ENCODE measurements at regions not wholly inside any gene's neighbourhood (a gene's known extent, or its start where the extent isn't known, plus 50 kb on each side); places are given as distances from the start of the nearest gene placed in this dataset.

- ATAC-seq (no peak), DNase-seq (ENCODE audit: low spot score) (no peak)
- intact Hi-C loops (cut with DNase I), result no loop called here
These were observed 702.3 kb downstream of the TRIML1 start for GRCh38 chr4:188841523-188841922.

DNA sequence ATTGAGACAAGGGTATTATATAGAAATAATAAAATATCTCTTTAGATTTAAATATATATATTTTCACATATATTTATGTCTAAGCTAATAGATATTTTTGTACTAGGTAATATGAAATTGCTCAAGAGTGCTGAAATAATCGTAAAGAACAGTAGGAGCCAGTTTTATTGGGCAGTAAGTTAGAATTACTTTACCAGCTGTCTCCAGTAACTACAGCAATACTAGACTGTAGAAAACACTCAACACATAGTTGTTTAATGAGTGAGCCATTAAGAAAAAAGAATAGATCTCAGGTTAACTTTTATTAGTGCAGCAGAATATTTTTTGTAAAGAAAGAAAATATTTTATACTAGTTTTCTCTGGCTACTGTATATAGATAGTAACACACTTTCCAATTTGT lies 715.2 kb downstream of the TRIML1 start:
- DNase-seq (ENCODE audit: low spot score) (no peak), ATAC-seq (no peak)
- intact Hi-C loops (cut with DNase I), result no loop called here

GRCh38 chr4:188858696-188859095 lies 719.5 kb downstream of the TRIML1 start:
- no peak for DNase-seq (ENCODE audit: low spot score)
- intact Hi-C loops (cut with DNase I), result no loop called here
- ATAC-seq, result no peak

DNA sequence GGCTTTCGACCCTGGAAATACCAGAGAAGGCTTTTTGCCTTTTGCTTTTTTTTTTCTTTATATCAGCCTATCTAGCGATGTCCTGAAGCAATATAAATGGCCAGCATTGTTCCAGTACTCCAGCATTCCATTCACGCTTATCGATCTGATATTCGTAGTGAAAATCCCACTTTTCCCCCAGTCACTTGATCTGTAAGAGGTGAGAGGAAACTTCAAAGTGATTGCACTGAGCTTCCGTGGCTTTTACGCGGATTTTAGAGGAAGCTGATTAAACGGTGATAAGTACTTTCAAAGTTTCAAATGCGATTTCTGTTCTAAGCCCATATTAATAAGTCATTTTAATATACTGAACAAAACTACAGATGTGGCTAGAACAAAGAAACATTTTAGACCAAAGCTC lies 725.5 kb downstream of the TRIML1 start:
- DNase-seq (ENCODE audit: low spot score), result no peak
- intact Hi-C loops (cut with DNase I), result loop anchor here (5.0 kb wide), 1 partner anchor 1477 kb away; no protein-coding TSS in a partner anchor

DNA sequence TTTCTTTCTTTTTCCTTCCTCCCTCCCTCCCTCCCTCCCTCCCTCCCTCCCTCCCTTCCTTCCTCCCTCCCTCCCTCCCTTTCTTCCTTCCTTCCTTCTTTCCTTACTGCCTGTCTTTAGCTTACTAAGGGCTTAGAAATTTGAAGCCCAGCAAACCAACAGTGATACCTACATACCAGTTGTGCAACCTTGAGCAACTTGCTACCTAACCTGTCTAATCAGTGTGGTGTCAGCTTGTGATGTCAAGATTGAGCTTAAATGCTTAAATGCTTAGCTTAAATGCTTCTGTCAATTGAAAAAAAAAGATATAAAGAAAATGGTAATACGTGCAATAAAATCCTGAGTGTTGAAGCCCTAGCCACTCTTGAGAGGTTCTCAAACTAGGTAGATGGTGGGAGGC lies 728.6 kb downstream of the TRIML1 start:
- no peak for DNase-seq (ENCODE audit: low spot score)
- no peak for ATAC-seq
- intact Hi-C loops (cut with DNase I), result loop anchor here (5.0 kb wide), 1 partner anchor 1480 kb away; no protein-coding TSS in a partner anchor

More for the DNA sequence above, 725.5 kb downstream of the TRIML1 start:
- no peak for ATAC-seq

DNA sequence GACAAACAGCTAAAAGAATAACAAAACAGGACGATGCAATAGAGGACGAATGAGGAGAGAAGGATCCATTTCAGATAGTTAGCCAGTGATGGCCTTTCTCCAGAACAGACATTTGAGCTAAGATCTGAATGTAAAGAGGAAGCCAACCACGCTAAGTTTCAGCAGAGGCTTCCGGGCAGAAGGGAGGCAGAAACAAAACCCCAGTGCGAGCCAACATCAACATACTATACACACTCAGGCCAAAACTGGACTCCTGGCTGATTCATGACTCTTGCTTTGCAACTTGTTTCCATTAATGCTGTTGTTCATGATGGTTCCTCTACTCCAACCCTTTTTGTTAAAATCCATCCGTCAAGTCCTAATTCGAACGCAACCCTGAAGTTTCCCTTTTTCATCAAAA lies 730.3 kb downstream of the TRIML1 start:
- DNase-seq (ENCODE audit: low spot score), result no peak
- intact Hi-C loops (cut with DNase I), result loop anchor here (5.0 kb wide), 1 partner anchor 1482 kb away; no protein-coding TSS in a partner anchor
- ATAC-seq, result no peak

DNA sequence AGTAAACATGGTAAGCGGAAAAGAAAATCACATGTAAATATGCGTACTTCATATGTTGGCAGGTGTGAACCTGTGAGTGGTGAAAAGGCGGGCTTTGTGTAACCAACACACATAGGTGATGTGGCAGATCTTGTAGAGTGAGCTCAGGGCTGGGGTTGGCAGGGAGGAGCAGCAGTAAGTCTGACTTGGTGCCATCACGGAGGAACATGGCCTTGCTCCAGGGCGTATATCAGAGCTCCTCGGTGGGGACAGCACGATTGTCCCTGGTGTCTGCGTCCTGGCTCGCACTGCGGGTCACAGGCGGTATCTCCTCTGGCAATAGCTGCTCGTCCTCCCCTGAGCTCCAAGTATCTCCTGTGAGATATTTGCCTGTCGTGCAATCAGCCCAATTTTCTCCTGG lies 733.6 kb downstream of the TRIML1 start:
- intact Hi-C loops (cut with DNase I), result no loop called here
- ATAC-seq (no peak), DNase-seq (ENCODE audit: low spot score) (no peak)

- DNase-seq (ENCODE audit: low spot score) (no peak), ATAC-seq (no peak)
- intact Hi-C loops (cut with DNase I), result no loop called here
These were observed 737.6 kb downstream of the TRIML1 start for GRCh38 chr4:188876881-188877280.

- ATAC-seq (no peak), DNase-seq (ENCODE audit: low spot score) (no peak)
- intact Hi-C loops (cut with DNase I), result no loop called here
These were observed 740.4 kb downstream of the TRIML1 start for GRCh38 chr4:188879598-188879997.

- DNase-seq (ENCODE audit: low spot score) (no peak), ATAC-seq (no peak)
These were observed 748.7 kb downstream of the TRIML1 start for GRCh38 chr4:188887905-188888304.

GRCh38 chr4:188892837-188893236 lies 753.6 kb downstream of the TRIML1 start:
- ATAC-seq (no peak), DNase-seq (ENCODE audit: low spot score) (no peak)
- intact Hi-C loops (cut with DNase I), result no loop called here

More at GRCh38 chr4:188887905-188888304, 748.7 kb downstream of the TRIML1 start:
- intact Hi-C loops (cut with DNase I), result no loop called here

GRCh38 chr4:188903986-188904385 lies 764.7 kb downstream of the TRIML1 start:
- DNase-seq (ENCODE audit: low spot score), result no peak
- intact Hi-C loops (cut with DNase I), result no loop called here

GRCh38 chr4:188904617-188905016 lies 765.4 kb downstream of the TRIML1 start:
- intact Hi-C loops (cut with DNase I), result no loop called here
- no peak for ATAC-seq
- no peak for DNase-seq (ENCODE audit: low spot score)

More at GRCh38 chr4:188903986-188904385, 764.7 kb downstream of the TRIML1 start:
- ATAC-seq, result no peak

GRCh38 chr4:188905248-188905647 lies 766.0 kb downstream of the TRIML1 start:
- intact Hi-C loops (cut with DNase I), result no loop called here
- ATAC-seq, result peak; percentile 22
- DNase-seq (ENCODE audit: low spot score), result no peak

- DNase-seq (ENCODE audit: low spot score), result no peak
- intact Hi-C loops (cut with DNase I), result no loop called here
- ATAC-seq, result peak; percentile 49
These were observed 772.0 kb downstream of the TRIML1 start for GRCh38 chr4:188911199-188911598.

DNA sequence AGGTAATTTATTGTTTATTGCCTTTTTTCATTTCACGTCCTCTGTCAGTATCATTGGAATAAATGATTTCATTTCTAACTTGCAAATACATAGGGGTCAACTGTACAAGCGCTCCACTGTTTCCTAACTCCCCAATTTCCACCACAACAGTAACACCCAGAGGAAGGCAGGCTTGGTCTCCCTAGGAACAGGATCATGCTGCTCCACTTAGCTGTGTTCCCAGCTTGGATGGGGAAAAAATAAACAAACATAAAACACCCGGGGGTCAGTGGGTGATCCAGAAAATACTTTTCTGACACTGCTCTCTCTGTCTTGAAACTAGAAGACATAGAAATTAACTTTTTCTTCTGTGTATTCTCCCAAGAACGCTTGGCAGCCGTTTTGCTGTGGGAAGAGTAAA lies 772.5 kb downstream of the TRIML1 start:
- ATAC-seq (peak; percentile 79), DNase-seq (ENCODE audit: low spot score) (no peak)
- intact Hi-C loops (cut with DNase I), result no loop called here

GRCh38 chr4:188915175-188915574 lies 775.9 kb downstream of the TRIML1 start:
- ATAC-seq (no peak), DNase-seq (ENCODE audit: low spot score) (no peak)
- intact Hi-C loops (cut with DNase I), result no loop called here

DNA sequence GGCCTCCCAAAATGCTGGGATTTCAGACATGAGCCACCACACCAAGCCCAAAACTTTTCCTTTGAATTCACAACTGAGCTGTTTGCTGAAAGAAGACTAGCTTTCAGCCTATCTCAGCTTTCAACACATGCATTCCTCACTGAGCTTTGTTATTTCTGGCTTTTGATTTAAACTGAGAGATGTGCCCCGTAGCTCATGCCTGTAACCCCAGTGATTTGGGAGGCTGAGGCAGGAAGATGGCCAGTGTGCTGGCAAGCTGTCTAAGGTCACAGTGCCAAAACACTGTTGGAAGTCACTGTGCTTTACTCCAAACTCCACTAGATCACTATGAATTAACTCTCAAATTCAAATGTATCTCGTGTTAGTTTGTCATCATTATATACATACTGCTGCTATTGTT lies 779.5 kb downstream of the TRIML1 start:
- ATAC-seq, result peak; percentile 52
- intact Hi-C loops (cut with DNase I), result no loop called here

DNA sequence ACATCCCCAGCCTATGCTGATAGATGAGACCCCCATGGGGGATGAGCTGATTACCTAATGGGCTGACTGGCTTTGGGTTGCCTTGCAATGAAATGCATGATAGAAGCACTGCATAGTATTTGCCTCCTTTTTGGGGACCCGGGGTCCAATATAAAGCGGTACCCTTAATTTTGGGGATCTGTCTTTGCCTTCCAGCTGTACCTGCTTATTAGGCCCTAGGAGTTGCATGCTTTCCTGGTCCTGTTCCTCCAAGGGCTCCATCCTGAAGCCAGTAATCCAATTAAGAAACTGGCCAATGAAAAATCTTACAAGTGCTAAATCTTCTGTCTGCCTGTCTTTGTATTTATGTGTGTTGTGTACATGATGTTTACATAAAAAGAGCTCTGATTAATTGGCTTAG lies 791.6 kb downstream of the TRIML1 start:
- intact Hi-C loops (cut with DNase I), result no loop called here
- DNase-seq (ENCODE audit: low spot score) (no peak), ATAC-seq (no peak)

More for the DNA sequence above, 779.5 kb downstream of the TRIML1 start:
- no peak for DNase-seq (ENCODE audit: low spot score)

- intact Hi-C loops (cut with DNase I), result no loop called here
- ATAC-seq (no peak), DNase-seq (ENCODE audit: low spot score) (no peak)
These were observed 795.2 kb downstream of the TRIML1 start for GRCh38 chr4:188934320-188934962.

- DNase-seq (ENCODE audit: low spot score) (no peak), ATAC-seq (no peak)
- intact Hi-C loops (cut with DNase I), result no loop called here
These were observed 802.4 kb downstream of the TRIML1 start for GRCh38 chr4:188941524-188942119.

All from sciatic nerve (tissue), 2 donors.